ENCODE measurements at regions not wholly inside any gene's neighbourhood (a gene's known extent, or its start where the extent isn't known, plus 50 kb on each side); places are given as distances from the start of the nearest gene placed in this dataset.

GRCh38 chr11:98800696-98801095 is 220.1 kb upstream of the CNTN5 start:
- TF ChIP-seq CTCF (IDR thresholded peaks at IDR 0.05; ENCODE audit: low read length) = no peak
- TF ChIP-seq EZH2 (IDR thresholded peaks at IDR 0.05; ENCODE audit: borderline replicate concordance, low read length) = no peak
